IPS-20b (cell line): ENCODE measurements at regions not wholly inside any gene's neighbourhood (a gene's known extent, or its start where the extent isn't known, plus 50 kb on each side); places are given as distances from the start of the nearest gene placed in this dataset.

Experiments
- H3K27ac ChIP-seq: one replicate; pipeline ENCODE4 v1.5.1; 2013; ENCODE audit warnings: low read length
- H3K27me3 ChIP-seq: 2 replicates; pipeline ENCODE4 v1.6.1; 2013; ENCODE audit warnings: mild to moderate bottlenecking, low read length, inconsistent platforms; ENCODE audit not compliant: insufficient read depth
- H3K36me3 ChIP-seq: 2 replicates; pipeline ENCODE4 v1.6.1; 2013; ENCODE audit warnings: low read depth, mild to moderate bottlenecking, inconsistent platforms, low read length, moderate library complexity; ENCODE audit not compliant: insufficient read depth
- H3K4me1 ChIP-seq: 2 replicates; pipeline ENCODE4 v1.6.1; 2013; ENCODE audit warnings: mild to moderate bottlenecking, control low read depth, inconsistent platforms, low read length, moderate library complexity; ENCODE audit not compliant: insufficient read depth
- H3K4me3 ChIP-seq: 2 replicates; pipeline ENCODE4 v1.5.1; 2013; ENCODE audit warnings: mild to moderate bottlenecking, low read length, inconsistent platforms
- H3K9ac ChIP-seq: 2 replicates; pipeline ENCODE4 v1.6.1; 2013; ENCODE audit warnings: low read depth, mild to moderate bottlenecking, inconsistent platforms, low read length, moderate library complexity
- H3K9me3 ChIP-seq: 2 replicates; pipeline ENCODE4 v1.6.1; 2013; ENCODE audit warnings: mild to moderate bottlenecking, low read depth, low read length, inconsistent platforms; ENCODE audit not compliant: insufficient read depth

GRCh38 chr12:24551163-24551786 is 397.6 kb downstream of the BCAT1 start:
- H3K36me3 ChIP-seq: no peaks in the 10 kb centered on the region
- H3K4me1 ChIP-seq: peaks cover 11% of the 10 kb centered on the region; the same call in 1 of the 2 replicates
- no peak overlapping the region for H3K9ac ChIP-seq
- no peaks in the 10 kb centered on the region for H3K9me3 ChIP-seq
- no peak overlapping the region for H3K4me3 ChIP-seq
- H3K27ac ChIP-seq: no peak overlapping the region
- no peaks in the 10 kb centered on the region for H3K27me3 ChIP-seq

GRCh38 chr12:24550609-24551008 is 398.3 kb downstream of the BCAT1 start:
- no peak overlapping the region for H3K27ac ChIP-seq
- no peaks in the 10 kb centered on the region for H3K36me3 ChIP-seq
- no peaks in the 10 kb centered on the region for H3K9me3 ChIP-seq
- no peak overlapping the region for H3K9ac ChIP-seq
- no peaks in the 10 kb centered on the region for H3K27me3 ChIP-seq
- no peak overlapping the region for H3K4me3 ChIP-seq
- H3K4me1 ChIP-seq: peaks cover 11% of the 10 kb centered on the region; the same call in 1 of the 2 replicates

- Histone ChIP-seq H3K27ac (no peak overlapping the region), H3K9me3 (no peaks in the 10 kb centered on the region), H3K36me3 (no peaks in the 10 kb centered on the region), H3K4me1 (peaks cover 11% of the 10 kb centered on the region; the same call in 1 of the 2 replicates), H3K4me3 (no peak overlapping the region), H3K9ac (no peak overlapping the region), H3K27me3 (no peaks in the 10 kb centered on the region)
Observed at GRCh38 chr12:24546661-24547060, 402.2 kb downstream of the BCAT1 start.

GRCh38 chr12:24546084-24546483 is 402.8 kb downstream of the BCAT1 start:
- H3K4me1 ChIP-seq: peaks cover 8% of the 10 kb centered on the region; the same call in 1 of the 2 replicates
- H3K27me3 ChIP-seq: no peaks in the 10 kb centered on the region
- H3K36me3 ChIP-seq: no peaks in the 10 kb centered on the region
- no peak overlapping the region for H3K4me3 ChIP-seq
- no peaks in the 10 kb centered on the region for H3K9me3 ChIP-seq
- no peak overlapping the region for H3K9ac ChIP-seq
- no peak overlapping the region for H3K27ac ChIP-seq

GRCh38 chr12:24544368-24544767 is 404.5 kb downstream of the BCAT1 start:
- Histone ChIP-seq H3K4me1 (peaks cover 7% of the 10 kb centered on the region; the same call in 1 of the 2 replicates), H3K36me3 (no peaks in the 10 kb centered on the region), H3K9ac (no peak overlapping the region), H3K27ac (no peak overlapping the region), H3K9me3 (no peaks in the 10 kb centered on the region), H3K4me3 (no peak overlapping the region), H3K27me3 (no peaks in the 10 kb centered on the region)

- H3K9me3 ChIP-seq: no peaks in the 10 kb centered on the region
- H3K9ac ChIP-seq: no peak overlapping the region
- peaks cover 7% of the 10 kb centered on the region; the same call in 1 of the 2 replicates for H3K4me1 ChIP-seq
- no peak overlapping the region for H3K27ac ChIP-seq
- H3K27me3 ChIP-seq: no peaks in the 10 kb centered on the region
- H3K36me3 ChIP-seq: no peaks in the 10 kb centered on the region
- H3K4me3 ChIP-seq: no peak overlapping the region
Observed at GRCh38 chr12:24541193-24541871, 407.6 kb downstream of the BCAT1 start.

- Histone ChIP-seq H3K4me1 (peaks cover 18% of the 10 kb centered on the region; the same call in 1 of the 2 replicates), H3K9me3 (no peaks in the 10 kb centered on the region), H3K36me3 (no peaks in the 10 kb centered on the region), H3K27ac (no peak overlapping the region), H3K4me3 (no peak overlapping the region), H3K27me3 (no peaks in the 10 kb centered on the region), H3K9ac (no peak overlapping the region)
Observed at GRCh38 chr12:24539646-24540045, 409.3 kb downstream of the BCAT1 start.

- H3K4me1 ChIP-seq: peaks cover 18% of the 10 kb centered on the region; the same call in 1 of the 2 replicates
- no peaks in the 10 kb centered on the region for H3K9me3 ChIP-seq
- H3K9ac ChIP-seq: no peak overlapping the region
- H3K4me3 ChIP-seq: no peak overlapping the region
- H3K36me3 ChIP-seq: no peaks in the 10 kb centered on the region
- no peaks in the 10 kb centered on the region for H3K27me3 ChIP-seq
- no peak overlapping the region for H3K27ac ChIP-seq
Observed at GRCh38 chr12:24537083-24537860, 411.6 kb downstream of the BCAT1 start.

GRCh38 chr12:24535334-24536069 is 413.4 kb downstream of the BCAT1 start:
- Histone ChIP-seq H3K4me1 (peaks cover 18% of the 10 kb centered on the region; the same call in 1 of the 2 replicates), H3K9ac (no peak overlapping the region), H3K36me3 (no peaks in the 10 kb centered on the region), H3K27me3 (no peaks in the 10 kb centered on the region), H3K9me3 (no peaks in the 10 kb centered on the region), H3K4me3 (no peak overlapping the region), H3K27ac (no peak overlapping the region)

GRCh38 chr12:24534622-24535021 is 414.3 kb downstream of the BCAT1 start:
- H3K9ac ChIP-seq: no peak overlapping the region
- H3K27ac ChIP-seq: no peak overlapping the region
- no peaks in the 10 kb centered on the region for H3K9me3 ChIP-seq
- H3K27me3 ChIP-seq: no peaks in the 10 kb centered on the region
- no peaks in the 10 kb centered on the region for H3K36me3 ChIP-seq
- H3K4me3 ChIP-seq: no peak overlapping the region
- peaks cover 11% of the 10 kb centered on the region; the same call in 1 of the 2 replicates for H3K4me1 ChIP-seq

GRCh38 chr12:24533716-24534352 is 415.1 kb downstream of the BCAT1 start:
- peaks cover 11% of the 10 kb centered on the region; the same call in 1 of the 2 replicates for H3K4me1 ChIP-seq
- H3K36me3 ChIP-seq: no peaks in the 10 kb centered on the region
- no peak overlapping the region for H3K9ac ChIP-seq
- no peak overlapping the region for H3K27ac ChIP-seq
- H3K9me3 ChIP-seq: no peaks in the 10 kb centered on the region
- no peak overlapping the region for H3K4me3 ChIP-seq
- H3K27me3 ChIP-seq: no peaks in the 10 kb centered on the region
